ENCODE measurements at regions not wholly inside any gene's neighbourhood (a gene's known extent, or its start where the extent isn't known, plus 50 kb on each side); places are given as distances from the start of the nearest gene placed in this dataset.

DNA sequence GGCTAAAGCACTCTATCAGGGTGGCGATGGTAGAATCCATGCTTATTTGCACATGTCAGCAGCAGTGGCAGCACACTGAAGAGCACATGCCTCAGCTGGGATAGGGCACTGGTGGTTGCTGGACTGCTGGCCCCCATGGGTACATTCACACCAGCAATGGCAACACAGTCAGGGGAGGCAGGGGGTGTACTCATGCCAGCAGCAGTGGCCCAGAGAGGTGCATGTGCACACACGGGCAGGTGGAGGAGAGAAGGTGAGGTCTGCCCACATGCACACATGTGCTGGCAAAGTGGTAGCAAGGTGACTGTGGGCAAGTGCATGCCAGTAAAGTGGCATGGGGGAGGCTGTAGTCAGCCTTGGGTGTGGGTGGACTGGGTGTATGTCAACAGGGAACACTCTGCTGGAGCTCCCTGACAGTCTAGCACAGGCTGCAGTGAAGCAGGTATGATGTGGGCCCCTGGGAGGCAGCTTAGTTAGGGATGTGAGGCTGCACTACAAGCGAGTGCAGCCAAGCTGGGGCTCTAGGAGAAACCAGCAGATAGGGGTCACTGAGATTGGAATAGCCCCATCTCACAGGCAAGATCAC is 53.9 kb upstream of the NPAP1 start:
- TF ChIP-seq, protein P1, sequence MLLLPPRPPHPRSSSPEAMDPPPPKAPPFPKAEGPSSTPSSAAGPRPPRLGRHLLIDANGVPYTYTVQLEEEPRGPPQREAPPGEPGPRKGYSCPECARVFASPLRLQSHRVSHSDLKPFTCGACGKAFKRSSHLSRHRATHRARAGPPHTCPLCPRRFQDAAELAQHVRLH (tag by site-specific recombination; IDR thresholded peaks at IDR 0.05) = no peak
- TF ChIP-seq SETDB1 (IDR thresholded peaks at IDR 0.05; ENCODE audit: insufficient read length, low read length) = no peak
- TF ChIP-seq ZNF239 (tag by site-specific recombination; IDR thresholded peaks at IDR 0.05) = no peak
- no peak for TF ChIP-seq ZNF324 (tag by site-specific recombination; IDR thresholded peaks at IDR 0.05)
- no peak for TF ChIP-seq ZNF24 (tag by site-specific recombination; IDR thresholded peaks at IDR 0.05)
- no peak for TF ChIP-seq GFI1B (tag by site-specific recombination; IDR thresholded peaks at IDR 0.05)
- TF ChIP-seq, protein P2, sequence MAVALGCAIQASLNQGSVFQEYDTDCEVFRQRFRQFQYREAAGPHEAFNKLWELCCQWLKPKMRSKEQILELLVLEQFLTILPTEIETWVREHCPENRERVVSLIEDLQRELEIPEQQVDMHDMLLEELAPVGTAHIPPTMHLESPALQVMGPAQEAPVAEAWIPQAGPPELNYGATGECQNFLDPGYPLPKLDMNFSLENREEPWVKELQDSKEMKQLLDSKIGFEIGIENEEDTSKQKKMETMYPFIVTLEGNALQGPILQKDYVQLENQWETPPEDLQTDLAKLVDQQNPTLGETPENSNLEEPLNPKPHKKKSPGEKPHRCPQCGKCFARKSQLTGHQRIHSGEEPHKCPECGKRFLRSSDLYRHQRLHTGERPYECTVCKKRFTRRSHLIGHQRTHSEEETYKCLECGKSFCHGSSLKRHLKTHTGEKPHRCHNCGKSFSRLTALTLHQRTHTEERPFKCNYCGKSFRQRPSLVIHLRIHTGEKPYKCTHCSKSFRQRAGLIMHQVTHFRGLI (tag by site-specific recombination; IDR thresholded peaks at IDR 0.05) = no peak
- no peak for TF ChIP-seq ZNF585B (tag by site-specific recombination; IDR thresholded peaks at IDR 0.05)
- no peak for TF ChIP-seq ZBTB20 (tag by site-specific recombination; IDR thresholded peaks at IDR 0.05)
- TF ChIP-seq YY1 (tag by site-specific recombination; IDR thresholded peaks at IDR 0.05) = no peak
- no peak for TF ChIP-seq ZNF23 (tag by site-specific recombination; IDR thresholded peaks at IDR 0.05; ENCODE audit: borderline replicate concordance)
- no peak for TF ChIP-seq ZNF138 (tag by site-specific recombination; IDR thresholded peaks at IDR 0.05; ENCODE audit: borderline replicate concordance)

Data from HEK293 (cell line).